Keratinocyte (primary cell): ENCODE measurements at regions not wholly inside any gene's neighbourhood (a gene's known extent, or its start where the extent isn't known, plus 50 kb on each side); places are given as distances from the start of the nearest gene placed in this dataset.

Source experiments
- DNase-seq: peaks from one replicate; pipeline ENCODE4 v3.0.0-alpha.2; 2011; ENCODE audit warnings: low read depth, missing footprints, low spot score
- FAIRE-seq: peaks from 2 replicates; lab custom pipeline; 2011; peaks lifted over from hg19 to GRCh38; lab: Jason Lieb, UNC
- H2AFZ ChIP-seq: 2 replicates; pipeline ENCODE4 v1.6.0; 2012; ENCODE audit warnings: low read length, control low read depth, inconsistent platforms; ENCODE audit not compliant: control insufficient read depth
- H3K27ac ChIP-seq: 2 replicates; pipeline ENCODE4 v1.5.1; 2011; ENCODE audit warnings: low read length; ENCODE audit not compliant: control insufficient read depth, insufficient read depth
- H3K27me3 ChIP-seq: 3 replicates; pipeline ENCODE4 v1.6.0; 2011; ENCODE audit warnings: low read length; ENCODE audit not compliant: control insufficient read depth, insufficient read depth; ENCODE audit errors: extremely low read depth
- H3K36me3 ChIP-seq, 2 experiments: 2 replicates in 1 of 2; 3 replicates in 1 of 2; pipeline ENCODE4 v1.5.1; 2011; ENCODE audit warnings: low read length in 2 of 2, mild to moderate bottlenecking in 1 of 2; ENCODE audit not compliant: control insufficient read depth in 2 of 2, insufficient read depth in 2 of 2; ENCODE audit errors: extremely low read depth in 1 of 2
- H3K4me1 ChIP-seq: 3 replicates; pipeline ENCODE4 v1.5.1; 2011; ENCODE audit warnings: low read length; ENCODE audit not compliant: control insufficient read depth, insufficient read depth; ENCODE audit errors: extremely low read depth
- H3K4me2 ChIP-seq: 3 replicates; pipeline ENCODE4 v1.6.0; 2011; ENCODE audit warnings: low read depth, low read length; ENCODE audit not compliant: control insufficient read depth, insufficient read depth; ENCODE audit errors: extremely low read depth
- H3K4me3 ChIP-seq, 3 experiments: fragments of 200-600 bp in 1 of 3; sonication (generic) in 1 of 3; 2 replicates in 2 of 3; 3 replicates in 1 of 3; pipeline ENCODE4 v1.5.1; 2011 to 2016; ENCODE audit warnings: low read length in 3 of 3, mild to moderate bottlenecking in 3 of 3, control low read depth in 2 of 3, inconsistent platforms in 1 of 3, low read depth in 1 of 3, mixed read lengths in 1 of 3, mixed run types in 1 of 3, moderate library complexity in 1 of 3; ENCODE audit not compliant: control insufficient read depth in 2 of 3, insufficient read depth in 2 of 3; ENCODE audit errors: extremely low read depth in 1 of 3
- H3K79me2 ChIP-seq: 2 replicates; pipeline ENCODE4 v1.6.0; 2012; ENCODE audit warnings: low read length; ENCODE audit not compliant: control insufficient read depth, insufficient read depth
- H3K9ac ChIP-seq: 3 replicates; pipeline ENCODE4 v1.6.0; 2011; ENCODE audit warnings: low read length; ENCODE audit not compliant: control insufficient read depth, insufficient read depth; ENCODE audit errors: extremely low read depth
- H3K9me1 ChIP-seq: 3 replicates; pipeline ENCODE4 v1.6.0; 2011; ENCODE audit warnings: low read length; ENCODE audit not compliant: control insufficient read depth, insufficient read depth; ENCODE audit errors: extremely low read depth
- H3K9me3 ChIP-seq: 2 replicates; pipeline ENCODE4 v1.5.1; 2012; ENCODE audit warnings: low read depth, low read length; ENCODE audit not compliant: control insufficient read depth
- H4K20me1 ChIP-seq: 3 replicates; pipeline ENCODE4 v1.6.0; 2011; ENCODE audit warnings: low read length; ENCODE audit not compliant: control insufficient read depth, insufficient read depth; ENCODE audit errors: extremely low read depth
- CTCF ChIP-seq, 3 experiments: IDR thresholded peaks in 1 of 3; conservative IDR thresholded peaks in 1 of 3; optimal IDR thresholded peaks in 1 of 3; 2 replicates in 2 of 3; 3 replicates in 1 of 3; pipeline versions ENCODE3 to v1.5.1; 2011; ENCODE audit warnings: low read length in 3 of 3, mild to moderate bottlenecking in 3 of 3, moderate library complexity in 2 of 3, control low read depth in 1 of 3, inconsistent platforms in 1 of 3; ENCODE audit not compliant: insufficient read depth in 2 of 3; ENCODE audit errors: extremely low read depth in 1 of 3
- EZH2 ChIP-seq: IDR thresholded peaks from one replicate; pipeline ENCODE4 v1.6.1; 2012; ENCODE audit warnings: inconsistent platforms, mild to moderate bottlenecking, low read length, moderate library complexity
- dilution Hi-C: fragments of 300-500 bp; cut with MboI; formaldehyde crosslinking; loops from one replicate; pipeline ENCODE4 v1.7.0; 2020; ENCODE audit warnings: low sequenced_read_pairs; ENCODE audit not compliant: extremely low pct_ligation_motif_present

- no peaks in the 10 kb centered on the region for H4K20me1 ChIP-seq
- no peaks in the 10 kb centered on the region for H3K27me3 ChIP-seq
- TF ChIP-seq CTCF (optimal IDR thresholded peaks at IDR 0.05 in 1 of 3, IDR thresholded peaks at IDR 0.05 in 1 of 3, conservative IDR thresholded peaks at IDR 0.05 in 1 of 3; ENCODE audit: extremely low read depth in 1 of 3, insufficient read depth in 2 of 3, low read length in 3 of 3) (no peak), EZH2 (no peak)
- no peak for FAIRE-seq
- H3K9me1 ChIP-seq, result no peaks in the 10 kb centered on the region
- H2AFZ ChIP-seq, result no peak overlapping the region
- H3K27ac ChIP-seq, result no peak overlapping the region
- dilution Hi-C loops, result no loop called here
- no peaks in the 10 kb centered on the region for H3K36me3 ChIP-seq
- no peak overlapping the region for H3K4me3 ChIP-seq
- H3K9me3 ChIP-seq, result no peaks in the 10 kb centered on the region
- H3K79me2 ChIP-seq, result no peaks in the 10 kb centered on the region
- no peaks in the 10 kb centered on the region for H3K4me1 ChIP-seq
- H3K9ac ChIP-seq, result no peak overlapping the region
- H3K4me2 ChIP-seq, result no peak overlapping the region
- no peak for DNase-seq
Measured at GRCh38 chr13:66205807-66206206, 1024.3 kb downstream of the PCDH9 start.

GRCh38 chr13:66200555-66200954 lies 1029.6 kb downstream of the PCDH9 start:
- H3K9me1 ChIP-seq, result no peaks in the 10 kb centered on the region
- no peaks in the 10 kb centered on the region for H3K4me1 ChIP-seq
- H2AFZ ChIP-seq, result no peak overlapping the region
- H3K9me3 ChIP-seq, result no peaks in the 10 kb centered on the region
- dilution Hi-C loops, result no loop called here
- no peaks in the 10 kb centered on the region for H3K27me3 ChIP-seq
- no peaks in the 10 kb centered on the region for H3K36me3 ChIP-seq
- no peak overlapping the region for H3K27ac ChIP-seq
- no peaks in the 10 kb centered on the region for H4K20me1 ChIP-seq
- H3K79me2 ChIP-seq, result no peaks in the 10 kb centered on the region
- DNase-seq (no peak), FAIRE-seq (no peak)
- TF ChIP-seq CTCF (optimal IDR thresholded peaks at IDR 0.05 in 1 of 3, IDR thresholded peaks at IDR 0.05 in 1 of 3, conservative IDR thresholded peaks at IDR 0.05 in 1 of 3; ENCODE audit: extremely low read depth in 1 of 3, insufficient read depth in 2 of 3, low read length in 3 of 3) (no peak), EZH2 (no peak)
- H3K4me3 ChIP-seq, result no peak overlapping the region
- no peak overlapping the region for H3K9ac ChIP-seq
- H3K4me2 ChIP-seq, result no peak overlapping the region
